ENCODE measurements at regions not wholly inside any gene's neighbourhood (a gene's known extent, or its start where the extent isn't known, plus 50 kb on each side); places are given as distances from the start of the nearest gene placed in this dataset.

- TF ChIP-seq CTCF (conservative IDR thresholded peaks at IDR 0.05) (no peak), EZH2 (IDR thresholded peaks at IDR 0.05; ENCODE audit: low read depth) (no peak)
- H3F3A ChIP-seq (ENCODE audit: insufficient read depth, low read depth) = peaks cover 19% of the 10 kb centered on the region
- H3K36me3 ChIP-seq (ENCODE audit: low read depth) = no peaks in the 10 kb centered on the region
These were observed 108.8 kb downstream of the AHR start for GRCh38 chr7:17407229-17407628.

DNA sequence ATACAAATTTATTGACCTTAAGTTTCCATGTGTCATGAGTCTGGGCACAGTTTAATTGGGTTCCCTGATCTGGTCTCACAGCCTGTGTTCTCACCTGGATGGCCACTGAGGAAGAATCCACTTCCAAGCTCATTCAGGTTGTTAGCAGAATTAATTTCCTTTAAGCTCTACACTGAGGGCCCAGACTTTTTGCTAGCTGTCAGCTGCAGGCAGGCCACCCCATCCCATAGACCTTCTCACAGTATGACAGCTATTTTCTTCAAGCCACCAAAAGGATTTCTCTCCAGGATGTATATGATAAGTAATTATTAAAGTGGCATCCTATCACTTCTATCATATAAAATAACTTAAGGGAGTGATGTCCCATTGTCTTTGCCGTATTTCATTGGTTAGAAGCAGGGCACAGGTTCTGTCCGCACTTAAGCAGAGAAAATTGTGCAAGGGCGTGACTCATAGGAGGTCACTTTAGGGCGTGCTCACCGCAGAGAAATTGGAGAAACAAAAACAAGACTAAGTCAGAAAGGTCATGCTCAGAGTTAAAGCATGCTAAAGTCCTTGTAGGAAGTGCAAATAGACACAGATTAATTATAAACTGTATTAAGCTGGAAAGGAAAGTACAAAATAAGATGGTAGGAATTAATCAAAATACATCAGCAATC is 109.9 kb downstream of the AHR start:
- Histone ChIP-seq H3K4me2 (peak overlapping the region; percentile 52), H3K36me3 (ENCODE audit: low read depth) (no peaks in the 10 kb centered on the region), H4K20me1 (ENCODE audit: insufficient read depth) (no peaks in the 10 kb centered on the region), H3K4me1 (replicated peaks; ENCODE audit: insufficient read depth) (peaks cover 57% of the 10 kb centered on the region), H3K9me3 (ENCODE audit: insufficient read depth, low read depth) (peaks cover 25% of the 10 kb centered on the region; the same call in 1 of the 2 replicates), H3K79me2 (ENCODE audit: low read depth) (no peaks in the 10 kb centered on the region), H3F3A (ENCODE audit: insufficient read depth, low read depth) (peaks cover 19% of the 10 kb centered on the region), H2AFZ (no peak overlapping the region), H3K27ac (peak overlapping the region; percentile 73), H3K27me3 (ENCODE audit: insufficient read depth, low read depth) (no peaks in the 10 kb centered on the region), H3K9me2 (ENCODE audit: insufficient read depth) (0 out of 2 replicates have a peak, but pooled peaks cover 3% of the 10 kb centered on the region), H3K4me3 (peak overlapping the region; percentile 4; the same call in 1 of the 2 replicates)
- ChIA-PET CTCF (interaction anchor here (0.8 kb wide), 1 partner anchor 38 kb away, joined by 4 read pairs; no protein-coding TSS in a partner anchor), POLR2A (ENCODE audit: unreplicated experiment) (interaction anchor here (0.6 to 0.7 kb wide), 2 partner anchors 970 to 1045 kb away, joined by 6 read pairs; no protein-coding TSS in a partner anchor)
- BruUV-seq (replicated peaks) = no TSS peak
- DNase-seq = peak; percentile 79 to 97
- no peak for TF ChIP-seq EZH2 (IDR thresholded peaks at IDR 0.05; ENCODE audit: low read depth)
- no peak for TF ChIP-seq CTCF (conservative IDR thresholded peaks at IDR 0.05)
- intact Hi-C loops (cut with micrococcal nuclease; ENCODE audit: unreplicated experiment) = loop anchor here (1.0 to 5.0 kb wide), 3 partner anchors 36 to 200 kb away; no protein-coding TSS in a partner anchor

More at GRCh38 chr7:17407229-17407628, 108.8 kb downstream of the AHR start:
- no peak overlapping the region for H2AFZ ChIP-seq
- BruUV-seq (replicated peaks) = no TSS peak
- peak overlapping the region; percentile 73 for H3K27ac ChIP-seq
- H3K4me3 ChIP-seq = no peak overlapping the region
- no peaks in the 10 kb centered on the region for H4K20me1 ChIP-seq (ENCODE audit: insufficient read depth)
- H3K79me2 ChIP-seq (ENCODE audit: low read depth) = no peaks in the 10 kb centered on the region
- ChIA-PET CTCF (no interaction called here), POLR2A (ENCODE audit: unreplicated experiment) (interaction anchor here (0.6 to 0.7 kb wide), 2 partner anchors 18 to 761 kb away, joined by 3 to 10 read pairs; no protein-coding TSS in a partner anchor)
- H3K9me3 ChIP-seq (ENCODE audit: insufficient read depth, low read depth) = peaks cover 23% of the 10 kb centered on the region; the same call in 1 of the 2 replicates
- intact Hi-C loops (cut with micrococcal nuclease; ENCODE audit: unreplicated experiment) = loop anchor here (5.0 kb wide), 1 partner anchor 115 kb away; no protein-coding TSS in a partner anchor
- no peak overlapping the region for H3K4me2 ChIP-seq
- no peak for DNase-seq
- peaks cover 57% of the 10 kb centered on the region for H3K4me1 ChIP-seq (replicated peaks; ENCODE audit: insufficient read depth)
- H3K9me2 ChIP-seq (ENCODE audit: insufficient read depth) = 0 out of 2 replicates have a peak, but pooled peaks cover 3% of the 10 kb centered on the region
- no peaks in the 10 kb centered on the region for H3K27me3 ChIP-seq (ENCODE audit: insufficient read depth, low read depth)

DNA sequence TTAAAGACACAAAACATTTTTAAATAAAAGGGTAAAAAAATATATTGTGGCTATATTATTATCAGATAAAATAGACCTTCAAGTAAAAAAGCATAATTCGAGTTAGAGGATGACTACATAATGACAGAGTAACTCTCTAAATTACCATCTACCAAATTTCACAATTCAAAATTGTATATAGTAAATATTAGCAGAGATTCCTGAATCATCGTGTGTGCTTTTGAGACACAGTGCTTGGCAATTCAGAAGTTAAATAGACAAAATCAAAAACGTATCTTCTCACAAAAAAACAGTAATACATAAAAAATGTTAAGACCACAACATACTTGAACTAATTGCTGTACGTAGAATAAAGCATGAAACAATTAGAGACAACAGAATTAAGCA is 110.4 kb downstream of the AHR start:
- POLR2A ChIA-PET (ENCODE audit: unreplicated experiment) = interaction anchor here (0.7 kb wide), 1 partner anchor 970 kb away, joined by 6 read pairs; no protein-coding TSS in a partner anchor
- Histone ChIP-seq H3K9me2 (ENCODE audit: insufficient read depth) (0 out of 2 replicates have a peak, but pooled peaks cover 3% of the 10 kb centered on the region), H3K4me2 (peak overlapping the region; percentile 52), H2AFZ (peak overlapping the region; percentile 50; the same call in 1 of the 2 replicates), H3K4me1 (replicated peaks; ENCODE audit: insufficient read depth) (peaks cover 57% of the 10 kb centered on the region), H3K9me3 (ENCODE audit: insufficient read depth, low read depth) (peaks cover 27% of the 10 kb centered on the region; the same call in 1 of the 2 replicates), H3K36me3 (ENCODE audit: low read depth) (no peaks in the 10 kb centered on the region), H3F3A (ENCODE audit: insufficient read depth, low read depth) (peaks cover 19% of the 10 kb centered on the region), H3K4me3 (peak overlapping the region; percentile 4; the same call in 1 of the 2 replicates), H3K27ac (peak overlapping the region; percentile 73), H3K27me3 (ENCODE audit: insufficient read depth, low read depth) (no peaks in the 10 kb centered on the region), H4K20me1 (ENCODE audit: insufficient read depth) (no peaks in the 10 kb centered on the region), H3K79me2 (ENCODE audit: low read depth) (no peaks in the 10 kb centered on the region)
- no peak for TF ChIP-seq CTCF (conservative IDR thresholded peaks at IDR 0.05)
- no peak for TF ChIP-seq EZH2 (IDR thresholded peaks at IDR 0.05; ENCODE audit: low read depth)
- CTCF ChIA-PET = no interaction called here
- intact Hi-C loops (cut with micrococcal nuclease; ENCODE audit: unreplicated experiment) = loop anchor here (1.0 to 5.0 kb wide), 3 partner anchors 37 to 200 kb away; no protein-coding TSS in a partner anchor
- BruUV-seq (replicated peaks) = no TSS peak
- peak in 1 of 2 experiments; percentile 45 for DNase-seq

Measured in PC-9 (cell line).